ENCODE measurements at regions not wholly inside any gene's neighbourhood (a gene's known extent, or its start where the extent isn't known, plus 50 kb on each side); places are given as distances from the start of the nearest gene placed in this dataset.

DNA sequence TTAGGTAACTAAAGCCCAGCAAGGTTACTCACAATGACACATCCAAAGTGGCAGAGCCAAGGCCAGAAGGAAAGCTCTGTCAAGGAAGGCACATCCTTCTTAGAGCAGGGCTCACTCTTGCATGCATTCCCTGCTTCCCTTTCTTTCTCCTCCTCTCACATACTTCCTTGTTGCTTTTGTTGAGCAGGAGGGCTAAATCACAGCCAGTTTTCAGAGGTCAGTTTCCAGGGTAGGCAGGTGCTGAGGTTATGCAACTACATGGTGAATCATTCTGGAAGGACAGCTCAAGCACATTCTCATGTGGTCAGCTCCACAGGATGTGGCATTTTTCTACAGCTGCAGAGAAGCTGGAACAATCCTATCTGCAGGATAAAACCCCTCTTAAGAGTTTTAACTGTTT is 275.6 kb downstream of the ZNF621 start:
- DNase-seq (ENCODE audit: low read depth in 4 of 4, low spot score in 3 of 4): no peak

DNA sequence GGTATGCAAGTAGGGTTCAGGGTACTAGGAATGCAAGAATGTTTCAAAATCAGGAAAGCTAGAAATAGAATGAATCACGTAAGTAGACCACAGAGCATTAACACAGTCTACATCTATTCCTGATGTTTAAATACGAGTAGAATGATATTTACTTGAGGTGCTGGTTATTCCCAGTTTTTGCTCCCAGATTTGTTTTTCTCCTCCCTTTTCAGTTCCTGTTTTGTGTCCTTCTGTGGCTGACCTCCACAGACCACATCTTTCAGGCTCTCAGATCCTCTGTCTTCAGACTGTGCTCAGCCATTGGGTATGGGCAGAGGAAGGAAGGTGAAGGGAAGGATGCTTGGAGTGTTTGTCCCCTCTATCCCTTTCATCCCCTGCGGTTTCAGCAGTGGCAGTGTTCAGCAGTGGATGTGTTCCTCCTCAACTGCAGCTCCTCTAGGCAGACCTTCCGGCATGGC is 276.6 kb downstream of the ZNF621 start:
- no peak for DNase-seq (ENCODE audit: low read depth in 4 of 4, low spot score in 3 of 4)

DNA sequence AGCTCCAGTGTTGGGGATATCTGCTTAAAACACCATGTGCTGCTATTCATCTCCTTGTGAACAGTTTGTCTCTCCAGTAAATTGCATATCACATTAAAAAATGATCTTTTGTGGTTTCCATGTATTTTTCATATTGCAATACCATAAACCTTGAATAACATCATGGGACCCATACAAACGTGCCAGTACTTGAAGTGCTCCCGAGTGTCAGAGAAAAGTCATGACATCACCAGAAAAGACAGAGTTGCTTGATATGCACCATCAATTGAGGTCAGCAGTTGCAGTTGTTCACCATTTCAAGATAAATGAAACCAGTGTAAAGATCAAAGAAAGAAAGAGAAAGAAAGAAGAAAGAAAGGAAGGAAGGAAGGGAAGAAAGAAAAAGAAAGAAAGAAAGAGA is 278.6 kb downstream of the ZNF621 start:
- DNase-seq (ENCODE audit: low read depth in 4 of 4, low spot score in 3 of 4): no peak

DNA sequence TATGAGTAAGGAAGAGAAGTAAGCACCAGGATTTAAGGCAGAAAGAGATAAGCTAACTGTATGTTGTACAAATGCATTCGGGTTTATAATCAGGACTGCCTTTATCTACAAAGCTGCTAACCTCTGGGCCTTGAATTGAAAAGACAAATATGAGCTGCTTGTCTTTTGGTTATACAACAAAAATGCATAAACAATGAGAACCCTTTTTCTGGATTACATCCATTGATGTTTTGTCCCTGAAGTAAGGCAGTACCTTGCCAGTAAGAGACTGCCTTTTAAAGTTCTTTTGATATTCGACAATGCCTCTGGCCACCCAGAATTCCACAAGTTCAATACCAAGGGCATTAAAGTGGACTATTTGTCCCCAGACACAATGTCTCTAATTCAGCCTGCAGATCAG is 280.7 kb downstream of the ZNF621 start:
- DNase-seq (ENCODE audit: low read depth in 4 of 4, low spot score in 3 of 4): no peak

DNA sequence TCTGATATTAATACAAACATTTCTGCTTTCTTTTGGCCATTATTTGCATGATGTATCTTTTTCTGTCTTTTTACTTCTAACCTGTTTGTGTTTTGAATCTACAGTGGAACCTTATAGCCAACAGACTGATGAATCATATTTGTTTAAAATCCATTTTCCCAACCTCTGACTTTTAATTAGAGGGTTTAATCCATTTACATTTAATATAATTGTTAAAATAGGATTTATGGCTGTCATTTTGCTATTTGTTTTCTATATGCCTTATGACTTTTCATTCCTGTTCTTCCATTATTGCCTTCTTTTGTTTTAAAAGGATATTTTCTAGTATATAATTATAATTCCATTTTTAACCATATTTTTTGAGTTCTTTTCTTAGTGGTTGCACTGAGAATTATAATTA is 286.1 kb downstream of the ZNF621 start:
- DNase-seq (ENCODE audit: low read depth in 4 of 4, low spot score in 3 of 4): no peak

DNA sequence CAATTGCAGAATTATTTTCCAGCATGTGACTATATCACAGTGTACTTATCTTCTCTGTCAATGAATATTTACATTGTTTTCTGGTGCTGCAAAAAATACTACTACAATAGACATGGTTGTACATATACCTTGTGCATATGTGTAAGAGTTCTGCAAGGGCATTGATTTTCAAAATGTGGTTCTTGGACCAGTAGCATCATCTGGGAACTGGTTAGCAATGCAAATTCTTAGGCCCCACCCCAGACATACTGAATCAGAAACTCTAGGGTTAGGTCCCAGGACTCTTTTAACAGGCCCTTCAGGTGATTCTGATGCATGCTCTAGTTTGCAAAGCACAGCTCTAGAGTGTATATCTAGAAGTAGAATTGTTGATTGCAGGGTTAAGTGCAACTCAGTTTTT is 292.3 kb downstream of the ZNF621 start:
- no peak for DNase-seq (ENCODE audit: low read depth in 4 of 4, low spot score in 3 of 4)

DNA sequence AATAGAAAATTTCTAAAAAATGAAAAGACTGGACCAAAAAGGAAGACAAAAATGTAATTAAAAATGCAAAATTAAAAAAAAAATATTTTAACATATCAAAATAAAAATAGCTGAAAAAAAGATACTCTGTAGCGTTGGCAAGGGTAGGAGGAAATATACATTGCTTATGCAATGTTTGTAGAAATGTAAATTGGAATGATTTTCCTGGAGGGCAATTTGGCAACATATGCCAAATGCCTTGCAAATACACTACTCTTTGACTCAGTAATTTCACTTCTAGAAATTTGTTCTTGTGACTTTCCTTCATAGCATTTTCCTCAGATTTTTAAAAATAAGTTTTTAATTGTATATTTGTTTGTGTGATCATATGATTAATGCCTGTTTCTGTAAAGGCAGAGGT is 296.6 kb downstream of the ZNF621 start:
- no peak for DNase-seq (ENCODE audit: low read depth in 4 of 4, low spot score in 3 of 4)

DNA sequence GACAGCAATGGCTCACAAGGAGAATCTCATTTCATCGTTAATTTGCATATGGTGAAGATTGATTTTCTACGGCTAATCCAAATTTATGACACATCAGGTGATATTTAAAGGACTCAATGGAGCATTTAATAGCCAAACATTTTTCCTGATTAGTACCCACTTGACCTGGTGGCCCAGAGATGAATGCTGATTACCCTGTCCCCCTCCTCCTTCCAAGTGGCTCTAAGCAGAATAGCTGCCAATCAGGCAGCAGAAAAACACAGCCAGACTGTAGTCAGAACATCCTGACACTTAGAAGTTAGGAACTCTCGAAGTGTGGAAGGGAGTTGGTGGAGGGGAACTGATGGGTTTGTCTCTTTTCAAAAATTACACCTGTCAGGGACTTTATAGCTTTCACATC is 302.5 kb downstream of the ZNF621 start:
- no peak for DNase-seq (ENCODE audit: low read depth in 4 of 4, low spot score in 3 of 4)

DNA sequence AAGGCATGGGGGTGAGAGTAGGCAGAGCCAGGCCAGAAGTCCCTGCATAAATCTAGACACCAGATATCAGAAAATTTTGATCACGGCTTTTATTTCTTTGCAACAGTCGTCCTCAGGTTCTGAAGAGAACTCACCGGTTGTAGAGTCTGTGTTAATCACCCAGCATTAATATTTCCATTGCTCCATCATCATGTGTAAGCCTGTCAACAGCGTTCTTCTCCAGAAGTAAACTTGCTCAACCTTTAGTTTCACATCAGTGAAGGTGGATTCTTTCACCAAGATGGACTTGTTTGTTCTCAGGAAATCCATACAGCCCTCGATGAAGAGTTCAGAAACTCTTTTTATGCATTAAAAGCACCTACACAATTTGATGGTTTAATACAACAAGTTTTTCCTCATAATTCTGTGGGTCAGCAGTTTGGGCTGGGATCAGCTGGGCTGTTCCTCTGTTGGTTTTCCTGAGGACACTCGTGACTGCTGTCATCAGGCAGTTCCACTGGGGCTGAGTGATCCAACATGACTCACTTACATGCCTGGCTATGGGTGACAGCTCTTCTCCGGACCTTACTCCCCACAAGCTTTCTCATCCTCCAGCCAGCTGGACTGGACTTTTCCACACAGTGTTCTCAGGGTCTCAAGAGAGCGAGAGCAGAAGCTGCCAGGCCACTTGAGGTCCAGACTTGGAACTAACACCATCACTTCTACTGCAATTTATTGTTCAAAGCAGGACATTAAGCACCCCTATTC is 303.4 kb downstream of the ZNF621 start:
- DNase-seq (ENCODE audit: low read depth in 4 of 4, low spot score in 3 of 4): no peak

DNA sequence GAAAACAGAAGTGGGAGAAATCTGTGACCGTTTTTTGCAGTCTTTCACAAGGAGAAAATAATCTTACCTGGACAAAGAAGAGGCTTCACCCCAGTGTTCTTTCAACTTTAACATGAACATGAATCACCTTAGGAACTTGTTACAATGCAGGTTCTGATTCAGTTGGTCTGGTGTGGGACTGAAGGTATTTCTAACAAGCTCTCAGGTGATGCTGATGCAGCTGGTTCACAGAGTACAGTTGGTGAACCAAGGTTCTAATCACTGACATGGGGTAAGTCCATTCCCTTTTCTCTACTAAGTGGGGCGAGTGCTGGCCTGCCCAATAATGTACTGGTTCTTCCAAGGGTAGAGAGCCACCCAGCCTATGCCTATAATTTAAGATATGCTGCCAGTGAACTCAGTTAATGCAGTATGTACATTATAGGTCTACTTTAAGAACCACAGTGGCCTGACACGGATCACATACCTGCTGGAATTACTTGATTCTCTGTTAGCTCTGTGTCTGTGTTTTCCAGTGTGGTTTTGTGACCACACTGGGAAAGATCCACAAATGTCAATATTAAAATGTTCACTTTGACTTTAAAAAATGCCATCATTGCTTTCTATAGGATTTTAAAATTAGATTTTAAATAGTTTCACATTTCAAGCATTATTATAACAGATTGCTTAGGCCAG is 304.1 kb downstream of the ZNF621 start:
- no peak for DNase-seq (ENCODE audit: low read depth in 4 of 4, low spot score in 3 of 4)

DNA sequence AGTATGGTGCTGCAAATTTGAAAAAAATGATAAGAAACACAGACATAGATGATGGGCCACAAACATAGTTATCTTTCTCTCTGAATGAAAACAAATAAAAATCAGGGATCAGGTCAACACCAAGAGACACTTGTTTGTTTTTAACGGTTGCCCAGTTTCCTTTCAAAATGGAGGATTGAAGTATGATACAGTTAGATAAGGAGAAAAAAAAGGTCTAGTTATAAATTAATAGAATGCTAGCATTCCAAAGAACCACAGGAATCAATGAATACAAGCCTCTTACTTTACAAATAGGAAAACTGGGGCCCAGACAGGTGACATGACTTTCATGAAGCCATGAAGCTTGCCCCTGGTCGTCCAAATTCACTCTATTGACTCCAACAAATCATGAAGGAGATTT is 305.1 kb downstream of the ZNF621 start:
- no peak for DNase-seq (ENCODE audit: low read depth in 4 of 4, low spot score in 3 of 4)

DNA sequence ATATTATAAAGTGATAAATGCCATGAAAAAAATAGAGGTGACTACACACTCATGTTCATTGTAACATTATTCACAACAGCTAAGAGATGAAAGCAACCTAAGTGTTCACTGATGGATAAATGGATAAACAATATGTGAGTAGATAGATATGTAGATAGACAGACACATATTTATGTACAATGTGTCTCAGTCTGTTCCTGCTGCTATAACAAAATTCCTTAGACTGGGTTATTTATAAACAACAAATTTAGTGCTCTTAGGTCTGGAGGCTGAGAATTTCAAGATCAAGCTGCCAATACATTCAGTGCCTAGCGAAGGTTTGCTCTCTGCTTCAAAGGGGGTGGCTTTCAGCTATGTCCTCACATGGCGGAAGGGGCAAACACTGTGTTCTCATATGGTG is 312.5 kb downstream of the ZNF621 start:
- no peak for DNase-seq (ENCODE audit: low read depth in 4 of 4, low spot score in 3 of 4)

DNA sequence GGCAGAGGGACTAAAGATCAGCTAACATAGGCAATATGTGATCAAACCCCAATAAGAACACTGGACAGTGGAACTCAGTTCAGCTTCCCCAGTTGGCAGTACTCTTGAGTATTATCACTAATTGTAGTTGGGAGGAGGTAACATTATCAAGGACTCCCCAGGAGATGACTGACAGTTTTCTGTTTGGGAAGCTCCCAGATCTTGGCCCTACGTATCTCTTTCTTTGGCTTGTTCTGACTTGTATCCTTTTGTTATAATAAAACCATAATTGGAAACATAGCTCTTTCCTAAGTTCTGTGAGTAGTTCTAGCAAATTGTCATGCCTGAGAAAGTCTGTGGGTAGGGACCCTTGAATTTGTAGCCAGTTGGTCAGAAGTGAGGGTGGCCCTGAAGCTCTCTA is 316.4 kb downstream of the ZNF621 start:
- DNase-seq (ENCODE audit: low read depth in 4 of 4, low spot score in 3 of 4): no peak

DNA sequence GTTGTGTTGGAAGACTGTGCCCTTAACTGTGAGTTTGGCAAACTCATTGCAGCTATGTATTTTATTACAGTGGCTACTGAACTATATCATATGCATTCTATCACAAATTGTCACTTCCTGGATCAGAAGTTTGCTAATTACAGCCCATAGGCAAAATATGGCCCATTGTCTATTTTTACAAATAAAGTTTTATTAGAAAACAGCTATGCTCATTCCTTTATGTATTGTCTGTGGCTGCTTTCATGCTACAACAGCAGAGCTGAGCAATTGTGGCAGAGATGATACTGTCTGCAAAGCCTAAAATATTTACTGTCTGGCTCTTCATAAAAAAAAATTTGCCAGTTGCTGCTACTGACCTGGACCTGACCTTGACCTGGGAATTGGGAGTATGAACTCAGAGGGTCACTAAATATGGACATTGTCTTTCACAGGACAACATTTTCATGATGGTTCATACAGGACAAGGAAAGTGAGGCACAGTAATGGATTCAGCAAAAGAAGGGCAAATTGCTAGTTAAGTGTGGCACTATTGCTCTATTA is 316.9 kb downstream of the ZNF621 start:
- no peak for DNase-seq (ENCODE audit: low read depth in 4 of 4, low spot score in 3 of 4)

DNA sequence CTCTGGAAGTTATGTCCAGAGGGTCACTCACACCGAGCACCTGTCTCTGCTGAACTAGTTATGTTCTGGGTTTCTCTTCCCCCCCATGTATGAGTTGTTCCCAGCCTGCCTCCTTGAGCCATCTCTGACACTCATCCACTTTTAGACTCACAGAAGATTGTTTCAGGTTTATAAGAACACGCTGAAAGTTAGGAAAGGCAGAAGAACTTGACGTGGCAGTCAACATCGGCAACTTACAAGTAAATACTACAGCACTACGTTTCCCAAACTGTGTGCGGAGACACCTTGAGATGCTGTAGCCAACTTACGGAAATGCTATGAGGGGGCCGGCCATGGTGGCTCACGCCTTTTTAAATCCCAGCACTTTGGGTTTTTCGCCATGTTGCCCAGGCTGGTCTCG is 318.0 kb downstream of the ZNF621 start:
- DNase-seq (ENCODE audit: low read depth in 4 of 4, low spot score in 3 of 4): no peak

DNA sequence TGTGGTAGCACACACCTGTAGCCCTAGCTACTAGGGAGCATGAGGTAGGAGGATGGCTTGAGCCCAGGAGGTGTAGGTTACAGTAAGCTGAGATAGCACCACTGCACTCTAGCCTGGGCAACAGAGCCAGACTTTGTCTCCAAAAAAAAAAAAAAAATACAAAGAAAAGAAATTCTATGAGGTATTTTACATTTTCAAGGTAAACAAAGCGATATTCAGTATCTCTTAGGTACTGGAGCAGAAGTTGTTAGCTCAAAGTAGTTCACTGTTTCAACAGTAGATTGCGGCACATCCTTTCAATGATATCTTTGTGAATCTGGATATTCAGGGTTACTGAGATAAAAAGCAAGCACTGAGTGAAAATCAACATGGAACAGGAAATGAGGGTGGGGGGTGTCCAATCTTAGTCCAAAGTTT is 318.5 kb downstream of the ZNF621 start:
- DNase-seq (ENCODE audit: low read depth in 4 of 4, low spot score in 3 of 4): no peak

DNA sequence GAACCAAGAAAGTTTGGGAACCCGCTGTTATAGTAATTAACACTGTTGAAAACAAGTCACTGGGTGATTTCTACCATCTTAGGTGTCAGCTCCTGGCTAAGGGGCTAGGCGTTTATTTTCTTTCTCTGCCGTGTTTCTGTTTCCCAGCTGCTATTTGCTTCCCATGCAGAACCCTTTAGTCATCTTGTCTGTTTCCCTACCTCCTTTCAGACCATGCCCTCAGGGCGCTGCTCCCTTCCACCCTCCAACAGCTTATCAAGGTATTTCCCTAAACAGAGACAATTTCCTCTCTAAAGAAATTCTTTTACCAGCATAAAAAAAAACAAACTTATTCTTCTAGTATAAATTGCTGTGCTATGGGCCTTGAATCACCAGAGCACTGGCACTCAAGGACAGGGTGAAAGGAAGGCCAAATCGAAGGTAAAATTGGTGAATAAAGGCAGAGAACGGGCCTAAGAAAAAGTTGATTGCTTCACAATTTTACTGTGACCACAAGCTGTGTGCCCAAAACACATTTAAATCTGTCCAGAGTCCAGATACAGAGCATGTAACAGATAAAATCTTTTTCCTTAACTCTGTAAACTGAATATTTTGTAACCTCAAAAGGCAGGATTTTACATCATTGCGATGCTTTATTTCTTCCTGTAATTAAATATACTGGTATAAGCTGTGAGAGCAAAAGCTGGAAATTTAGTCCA is 319.2 kb downstream of the ZNF621 start:
- no peak for DNase-seq (ENCODE audit: low read depth in 4 of 4, low spot score in 3 of 4)

DNA sequence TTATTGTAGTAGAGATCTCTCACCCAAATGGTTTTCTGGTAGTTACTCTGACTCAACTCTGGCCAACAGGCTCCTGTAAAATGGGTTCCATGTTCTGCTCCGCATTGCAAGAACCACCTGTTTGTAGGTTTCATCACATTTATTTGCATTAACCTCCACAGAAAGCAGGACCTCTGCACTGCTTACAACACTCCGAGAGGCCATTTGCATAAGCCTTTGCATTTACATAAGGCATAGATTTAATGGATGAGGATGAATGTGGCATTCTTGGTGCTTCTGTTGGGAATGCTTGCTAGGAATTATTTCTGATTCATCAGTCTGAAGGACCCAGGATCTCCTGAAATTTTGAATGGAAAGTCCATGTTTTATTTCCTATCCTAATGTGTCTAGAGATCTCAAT is 320.1 kb downstream of the ZNF621 start:
- DNase-seq (ENCODE audit: low read depth in 4 of 4, low spot score in 3 of 4): no peak

DNA sequence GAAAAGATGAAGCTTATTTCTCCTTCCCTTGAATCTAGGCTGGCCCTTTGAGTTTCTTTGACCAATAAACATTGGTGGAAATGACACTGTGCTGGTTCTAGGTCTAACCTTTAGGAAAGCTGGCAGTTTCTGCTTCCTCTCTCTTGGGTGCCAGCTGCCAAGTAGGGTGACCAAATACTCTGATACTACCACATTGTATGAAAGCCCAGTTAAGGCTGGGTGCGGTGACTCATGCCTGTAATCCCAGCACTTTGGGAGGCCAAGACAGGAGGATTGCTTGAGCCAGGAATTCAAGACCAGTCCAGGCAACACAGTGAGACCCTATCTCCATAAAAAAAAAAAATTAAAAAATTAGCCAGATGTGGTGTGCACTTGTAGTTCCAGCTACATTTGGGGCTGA is 320.7 kb downstream of the ZNF621 start:
- DNase-seq (ENCODE audit: low read depth in 4 of 4, low spot score in 3 of 4): no peak

DNA sequence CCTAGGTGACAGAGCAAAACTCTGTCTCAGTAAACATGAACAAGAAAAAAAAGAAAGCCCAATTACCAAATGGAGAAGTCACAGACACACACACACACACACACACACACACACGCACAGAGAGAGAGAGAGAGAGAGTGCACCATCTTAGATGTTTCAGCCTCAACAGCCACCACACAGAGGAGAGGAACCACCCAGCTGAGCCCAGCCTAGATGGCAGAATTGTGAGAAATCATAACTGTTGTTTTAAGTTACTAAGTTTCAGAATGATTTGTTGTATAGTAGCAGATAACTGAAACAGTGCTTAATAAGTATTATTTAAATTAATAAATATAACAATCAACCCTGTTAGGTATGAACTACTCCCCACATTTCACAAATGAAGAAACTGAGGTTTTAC is 321.2 kb downstream of the ZNF621 start:
- DNase-seq (ENCODE audit: low read depth in 4 of 4, low spot score in 3 of 4): no peak

DNA sequence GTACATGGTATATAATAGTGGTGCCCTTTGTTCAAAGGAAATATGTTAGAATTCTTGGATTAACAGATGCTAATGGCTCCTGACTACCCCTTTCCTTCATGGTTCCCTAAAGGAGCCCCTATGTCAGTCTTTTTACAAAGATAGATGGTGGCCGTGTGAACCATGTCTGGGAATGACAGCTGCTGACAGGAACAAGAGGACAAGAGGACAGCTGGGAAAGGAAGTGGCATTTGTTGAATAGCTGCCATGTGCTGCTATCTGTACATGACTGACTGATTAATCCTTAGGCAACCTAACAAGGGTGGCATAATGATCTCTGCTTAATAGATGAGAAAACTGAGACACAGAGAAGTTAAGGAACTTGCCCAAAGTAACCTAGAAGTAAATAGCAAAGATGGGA is 321.7 kb downstream of the ZNF621 start:
- DNase-seq (ENCODE audit: low read depth in 4 of 4, low spot score in 3 of 4): no peak

DNA sequence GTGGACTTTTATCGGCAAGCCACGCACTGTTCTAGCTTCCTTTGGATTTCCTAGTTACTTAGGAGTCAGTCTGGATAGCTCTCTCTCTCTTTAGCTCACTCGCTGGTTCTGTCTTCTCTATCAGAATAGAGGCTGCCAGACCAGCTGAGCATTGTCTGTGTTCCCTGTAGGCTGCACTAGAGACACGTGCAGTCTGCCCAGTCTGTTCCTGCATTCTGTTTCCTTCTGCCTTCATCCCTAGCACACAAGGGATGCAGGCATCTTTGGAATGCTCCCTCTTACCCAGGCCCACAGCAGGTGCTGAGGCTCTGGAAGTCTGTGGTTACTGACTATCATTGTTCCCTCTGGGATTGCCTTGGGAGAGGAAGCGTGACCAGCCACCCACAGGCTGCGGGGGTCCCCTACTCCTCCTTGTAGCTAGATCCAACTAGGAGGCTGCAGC is 322.8 kb downstream of the ZNF621 start:
- DNase-seq (ENCODE audit: low read depth in 4 of 4, low spot score in 3 of 4): no peak

Data from left renal pelvis (tissue), 4 donors.